WTC11 (cell line): ENCODE measurements at regions not wholly inside any gene's neighbourhood (a gene's known extent, or its start where the extent isn't known, plus 50 kb on each side); places are given as distances from the start of the nearest gene placed in this dataset.

Source experiments
- ATAC-seq: fragments of 200-7000 bp; cut with Tn5 transposase; 2 replicates; pipeline ENCODE4 v1.10.0; 2021; ENCODE audit warnings: mild to moderate bottlenecking, moderate library complexity
- CTCF ChIA-PET: fragments of 300-600 bp; sonication (Branson Sonifier 250); formaldehyde crosslinking; loops from one replicate; lab custom pipeline; 2021; ENCODE audit warnings: antibody characterized with exemption; lab: Charles Lee
- POLR2A ChIA-PET: fragments of 350-600 bp; sonication (Branson Sonifier 250); formaldehyde crosslinking; loops from one replicate; lab custom pipeline; 2021; ENCODE audit warnings: antibody characterized with exemption; lab: Charles Lee
- DNase-seq: peaks from one replicate; pipeline ENCODE4 v3.0.0; 2021; ENCODE audit warnings: low spot score
- H3K27ac Mint-ChIP-seq: 2 replicates; pipeline ENCODE4 v1.8.0; 2021; ENCODE audit warnings: mixed read lengths
- H3K27me3 Mint-ChIP-seq: 2 replicates; pipeline ENCODE4 v1.8.0; 2021; ENCODE audit warnings: low read depth, mild to moderate bottlenecking, moderate library complexity, mixed read lengths
- H3K36me3 Mint-ChIP-seq: 2 replicates; pipeline ENCODE4 v1.8.0; 2021; ENCODE audit warnings: mixed read lengths
- H3K4me1 Mint-ChIP-seq: 2 replicates; pipeline ENCODE4 v1.8.0; 2022; ENCODE audit warnings: mixed read lengths
- H3K4me3 Mint-ChIP-seq: 2 replicates; pipeline ENCODE4 v1.8.0; 2021; ENCODE audit warnings: mild to moderate bottlenecking, moderate library complexity, mixed read lengths
- H3K9me3 Mint-ChIP-seq: 2 replicates; pipeline ENCODE4 v1.8.0; 2021; ENCODE audit warnings: mixed read lengths
- AFF4 ChIP-seq: sonication (generic); formaldehyde crosslinking; IDR thresholded peaks from 2 replicates; pipeline ENCODE4 v1.8.1; 2023; ENCODE audit warnings: mild to moderate bottlenecking, missing genetic modification reagents, borderline replicate concordance
- ATF2 ChIP-seq: sonication (generic); formaldehyde crosslinking; IDR thresholded peaks from 2 replicates; pipeline ENCODE4 v1.8.1; 2022; ENCODE audit warnings: low read depth, missing genetic modification reagents, borderline replicate concordance
- CBFB ChIP-seq: sonication (generic); formaldehyde crosslinking; IDR thresholded peaks from 2 replicates; pipeline ENCODE4 v1.8.1; 2022; ENCODE audit warnings: mild to moderate bottlenecking, low read depth, missing genetic modification reagents
- CREB1 ChIP-seq: sonication (generic); formaldehyde crosslinking; IDR thresholded peaks from 2 replicates; pipeline ENCODE4 v1.8.0; 2023; ENCODE audit warnings: mild to moderate bottlenecking, missing genetic modification reagents
- CREM ChIP-seq: sonication (generic); formaldehyde crosslinking; IDR thresholded peaks from 2 replicates; pipeline ENCODE4 v1.8.1; 2022; ENCODE audit warnings: mild to moderate bottlenecking, missing genetic modification reagents, moderate library complexity
- ELF4 ChIP-seq: sonication (generic); formaldehyde crosslinking; IDR thresholded peaks from 2 replicates; pipeline ENCODE4 v1.8.1; 2022; ENCODE audit warnings: low read depth, mild to moderate bottlenecking, moderate library complexity, missing genetic modification reagents
- EMX1 ChIP-seq: fragments of 250-450 bp; sonication (Bioruptor Pico); IDR thresholded peaks from 2 replicates; pipeline ENCODE4 v1.8.0; 2021; ENCODE audit warnings: mild to moderate bottlenecking
- ETV6 ChIP-seq: sonication (generic); formaldehyde crosslinking; IDR thresholded peaks from 2 replicates; pipeline ENCODE4 v1.8.1; 2022; ENCODE audit warnings: mild to moderate bottlenecking, missing genetic modification reagents
- HMGA2 ChIP-seq: fragments of 250-450 bp; sonication (Bioruptor Pico); IDR thresholded peaks from 2 replicates; pipeline ENCODE4 v1.4.0; 2021; ENCODE audit warnings: mild to moderate bottlenecking, moderate library complexity
- KAT7 ChIP-seq: sonication (generic); formaldehyde crosslinking; IDR thresholded peaks from 2 replicates; pipeline ENCODE4 v1.8.1; 2023; ENCODE audit warnings: missing genetic modification reagents, mild to moderate bottlenecking, borderline replicate concordance
- OVOL2 ChIP-seq: fragments of 250-450 bp; sonication (Bioruptor Pico); IDR thresholded peaks from 2 replicates; pipeline ENCODE4 v1.9.0; 2021; ENCODE audit warnings: mild to moderate bottlenecking, borderline replicate concordance
- SMAD4 ChIP-seq: sonication (generic); formaldehyde crosslinking; IDR thresholded peaks from 2 replicates; pipeline ENCODE4 v1.8.0; 2022; ENCODE audit warnings: mild to moderate bottlenecking, missing genetic modification reagents
- SP1 ChIP-seq: sonication (generic); formaldehyde crosslinking; conservative IDR thresholded peaks from 2 replicates; pipeline ENCODE4 v1.8.1; 2022; ENCODE audit warnings: missing genetic modification reagents
- TEAD1 ChIP-seq: sonication (generic); formaldehyde crosslinking; IDR thresholded peaks from 2 replicates; pipeline ENCODE4 v1.8.0; 2022; ENCODE audit warnings: mild to moderate bottlenecking, missing genetic modification reagents
- USF1 ChIP-seq: sonication (generic); formaldehyde crosslinking; IDR thresholded peaks from 2 replicates; pipeline ENCODE4 v1.8.0; 2022; ENCODE audit warnings: mild to moderate bottlenecking, missing genetic modification reagents
- ZNF138 ChIP-seq: sonication (generic); formaldehyde crosslinking; conservative IDR thresholded peaks from 2 replicates; pipeline ENCODE4 v1.8.1; 2022; ENCODE audit warnings: mild to moderate bottlenecking, moderate library complexity, missing genetic modification reagents
- ZNF396 ChIP-seq: fragments of 250-450 bp; sonication (Bioruptor Pico); IDR thresholded peaks from 2 replicates; pipeline ENCODE4 v1.8.0; 2021; ENCODE audit warnings: mild to moderate bottlenecking, moderate library complexity, borderline replicate concordance
- TF ChIP-seq, protein P1 (sequence below): sonication (generic); formaldehyde crosslinking; conservative IDR thresholded peaks from 2 replicates; pipeline ENCODE4 v1.8.1; 2023; ENCODE audit warnings: mild to moderate bottlenecking, low read depth, missing genetic modification reagents, moderate library complexity
- TF ChIP-seq, protein P2 (sequence below): sonication (generic); formaldehyde crosslinking; IDR thresholded peaks from 2 replicates; pipeline ENCODE4 v1.8.1; 2022; ENCODE audit warnings: mild to moderate bottlenecking, missing genetic modification reagents, moderate library complexity, borderline replicate concordance
- TF ChIP-seq, protein P3 (sequence below): fragments of 250-450 bp; sonication (Bioruptor Pico); IDR thresholded peaks from 2 replicates; pipeline ENCODE4 v1.8.0; 2021; ENCODE audit warnings: mild to moderate bottlenecking

GRCh38 chr7:156494960-156495359 is 145.6 kb upstream of the RNF32 start:
- ChIA-PET CTCF (no interaction called here), POLR2A (no interaction called here)
- ATAC-seq, result no peak
- Mint-ChIP-seq H3K9me3 (no peaks in the 10 kb centered on the region), H3K27ac (no peak overlapping the region), H3K4me3 (no peak overlapping the region), H3K36me3 (no peaks in the 10 kb centered on the region), H3K4me1 (no peaks in the 10 kb centered on the region), H3K27me3 (no peaks in the 10 kb centered on the region)
- no peak for DNase-seq
- TF ChIP-seq ZNF138, result no peak
- TF ChIP-seq USF1 (CRISPR knock-in tag), result no peak
- no peak for TF ChIP-seq AFF4 (CRISPR knock-in tag)
- TF ChIP-seq ATF2, result no peak
- no peak for TF ChIP-seq HMGA2 (CRISPR knock-in tag)
- TF ChIP-seq SP1, result no peak
- TF ChIP-seq CREB1 (CRISPR knock-in tag), result no peak
- no peak for TF ChIP-seq KAT7 (CRISPR knock-in tag)
- no peak for TF ChIP-seq CBFB
- TF ChIP-seq, protein P1, sequence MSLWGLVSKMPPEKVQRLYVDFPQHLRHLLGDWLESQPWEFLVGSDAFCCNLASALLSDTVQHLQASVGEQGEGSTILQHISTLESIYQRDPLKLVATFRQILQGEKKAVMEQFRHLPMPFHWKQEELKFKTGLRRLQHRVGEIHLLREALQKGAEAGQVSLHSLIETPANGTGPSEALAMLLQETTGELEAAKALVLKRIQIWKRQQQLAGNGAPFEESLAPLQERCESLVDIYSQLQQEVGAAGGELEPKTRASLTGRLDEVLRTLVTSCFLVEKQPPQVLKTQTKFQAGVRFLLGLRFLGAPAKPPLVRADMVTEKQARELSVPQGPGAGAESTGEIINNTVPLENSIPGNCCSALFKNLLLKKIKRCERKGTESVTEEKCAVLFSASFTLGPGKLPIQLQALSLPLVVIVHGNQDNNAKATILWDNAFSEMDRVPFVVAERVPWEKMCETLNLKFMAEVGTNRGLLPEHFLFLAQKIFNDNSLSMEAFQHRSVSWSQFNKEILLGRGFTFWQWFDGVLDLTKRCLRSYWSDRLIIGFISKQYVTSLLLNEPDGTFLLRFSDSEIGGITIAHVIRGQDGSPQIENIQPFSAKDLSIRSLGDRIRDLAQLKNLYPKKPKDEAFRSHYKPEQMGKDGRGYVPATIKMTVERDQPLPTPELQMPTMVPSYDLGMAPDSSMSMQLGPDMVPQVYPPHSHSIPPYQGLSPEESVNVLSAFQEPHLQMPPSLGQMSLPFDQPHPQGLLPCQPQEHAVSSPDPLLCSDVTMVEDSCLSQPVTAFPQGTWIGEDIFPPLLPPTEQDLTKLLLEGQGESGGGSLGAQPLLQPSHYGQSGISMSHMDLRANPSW (CRISPR knock-in tag), result no peak
- TF ChIP-seq ETV6, result no peak
- TF ChIP-seq ZNF396, result no peak
- no peak for TF ChIP-seq TEAD1 (CRISPR knock-in tag)
- no peak for TF ChIP-seq SMAD4 (CRISPR knock-in tag)
- TF ChIP-seq EMX1 (CRISPR knock-in tag), result no peak
- no peak for TF ChIP-seq OVOL2
- no peak for TF ChIP-seq CREM (CRISPR knock-in tag)
- TF ChIP-seq, protein P2, sequence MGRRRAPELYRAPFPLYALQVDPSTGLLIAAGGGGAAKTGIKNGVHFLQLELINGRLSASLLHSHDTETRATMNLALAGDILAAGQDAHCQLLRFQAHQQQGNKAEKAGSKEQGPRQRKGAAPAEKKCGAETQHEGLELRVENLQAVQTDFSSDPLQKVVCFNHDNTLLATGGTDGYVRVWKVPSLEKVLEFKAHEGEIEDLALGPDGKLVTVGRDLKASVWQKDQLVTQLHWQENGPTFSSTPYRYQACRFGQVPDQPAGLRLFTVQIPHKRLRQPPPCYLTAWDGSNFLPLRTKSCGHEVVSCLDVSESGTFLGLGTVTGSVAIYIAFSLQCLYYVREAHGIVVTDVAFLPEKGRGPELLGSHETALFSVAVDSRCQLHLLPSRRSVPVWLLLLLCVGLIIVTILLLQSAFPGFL, result no peak
- TF ChIP-seq, protein P3, sequence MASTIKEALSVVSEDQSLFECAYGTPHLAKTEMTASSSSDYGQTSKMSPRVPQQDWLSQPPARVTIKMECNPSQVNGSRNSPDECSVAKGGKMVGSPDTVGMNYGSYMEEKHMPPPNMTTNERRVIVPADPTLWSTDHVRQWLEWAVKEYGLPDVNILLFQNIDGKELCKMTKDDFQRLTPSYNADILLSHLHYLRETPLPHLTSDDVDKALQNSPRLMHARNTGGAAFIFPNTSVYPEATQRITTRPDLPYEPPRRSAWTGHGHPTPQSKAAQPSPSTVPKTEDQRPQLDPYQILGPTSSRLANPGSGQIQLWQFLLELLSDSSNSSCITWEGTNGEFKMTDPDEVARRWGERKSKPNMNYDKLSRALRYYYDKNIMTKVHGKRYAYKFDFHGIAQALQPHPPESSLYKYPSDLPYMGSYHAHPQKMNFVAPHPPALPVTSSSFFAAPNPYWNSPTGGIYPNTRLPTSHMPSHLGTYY, result no peak
- TF ChIP-seq ELF4, result no peak
